ENCODE measurements at regions not wholly inside any gene's neighbourhood (a gene's known extent, or its start where the extent isn't known, plus 50 kb on each side); places are given as distances from the start of the nearest gene placed in this dataset.

- H3K4me3 ChIP-seq: no peak overlapping the region
- H3K4me1 ChIP-seq: no peaks in the 10 kb centered on the region
- no peak for DNase-seq (ENCODE audit: low spot score in 2 of 2)
- H3K36me3 ChIP-seq: no peaks in the 10 kb centered on the region
- no peak for TF ChIP-seq POLR2A (IDR thresholded peaks at IDR 0.05)
- no peak for TF ChIP-seq POLR2AphosphoS5 (IDR thresholded peaks at IDR 0.05)
- TF ChIP-seq CTCF (IDR thresholded peaks at IDR 0.05): no peak
- no peak for TF ChIP-seq EP300 (IDR thresholded peaks at IDR 0.05)
- H3K27me3 ChIP-seq: no peaks in the 10 kb centered on the region
- no peaks in the 10 kb centered on the region for H3K9me3 ChIP-seq
- no peak overlapping the region for H3K27ac ChIP-seq
- WGBS: 57% methylated on average over 2 of the region's 2 CpGs
Measured at GRCh38 chr4:181601103-181601502, 642.1 kb upstream of the TENM3 start.

GRCh38 chr4:181604546-181604945, 638.7 kb upstream of the TENM3 start:
- Histone ChIP-seq H3K4me1 (no peaks in the 10 kb centered on the region), H3K27ac (no peak overlapping the region), H3K4me3 (no peak overlapping the region), H3K27me3 (no peaks in the 10 kb centered on the region), H3K9me3 (no peaks in the 10 kb centered on the region), H3K36me3 (no peaks in the 10 kb centered on the region)
- TF ChIP-seq POLR2AphosphoS5 (IDR thresholded peaks at IDR 0.05) (no peak), EP300 (IDR thresholded peaks at IDR 0.05) (no peak), CTCF (IDR thresholded peaks at IDR 0.05) (no peak), POLR2A (IDR thresholded peaks at IDR 0.05) (no peak)
- 74% methylated on average over 4 of the region's 4 CpGs for WGBS
- DNase-seq (ENCODE audit: low spot score in 2 of 2): no peak

GRCh38 chr4:181606300-181606699, 636.9 kb upstream of the TENM3 start:
- Histone ChIP-seq H3K9me3 (no peaks in the 10 kb centered on the region), H3K27ac (no peak overlapping the region), H3K27me3 (no peaks in the 10 kb centered on the region), H3K4me3 (no peak overlapping the region), H3K4me1 (no peaks in the 10 kb centered on the region), H3K36me3 (no peaks in the 10 kb centered on the region)
- DNase-seq (ENCODE audit: low spot score in 2 of 2): no peak
- 73% methylated on average over 1 of the region's 1 CpG for WGBS
- no peak for TF ChIP-seq EP300 (IDR thresholded peaks at IDR 0.05)
- TF ChIP-seq POLR2AphosphoS5 (IDR thresholded peaks at IDR 0.05): no peak
- no peak for TF ChIP-seq CTCF (IDR thresholded peaks at IDR 0.05)
- TF ChIP-seq POLR2A (IDR thresholded peaks at IDR 0.05): no peak

GRCh38 chr4:181608181-181608580, 635.0 kb upstream of the TENM3 start:
- TF ChIP-seq POLR2A (IDR thresholded peaks at IDR 0.05) (no peak), EP300 (IDR thresholded peaks at IDR 0.05) (no peak), POLR2AphosphoS5 (IDR thresholded peaks at IDR 0.05) (no peak), CTCF (IDR thresholded peaks at IDR 0.05) (no peak)

GRCh38 chr4:181611033-181611711, 632.0 kb upstream of the TENM3 start:
- TF ChIP-seq CTCF (IDR thresholded peaks at IDR 0.05): no peak
- no peak for TF ChIP-seq EP300 (IDR thresholded peaks at IDR 0.05)
- TF ChIP-seq POLR2AphosphoS5 (IDR thresholded peaks at IDR 0.05): no peak
- Histone ChIP-seq H3K4me1 (no peaks in the 10 kb centered on the region), H3K27ac (no peak overlapping the region), H3K27me3 (no peaks in the 10 kb centered on the region), H3K9me3 (no peaks in the 10 kb centered on the region), H3K4me3 (no peak overlapping the region), H3K36me3 (no peaks in the 10 kb centered on the region)
- DNase-seq (ENCODE audit: low spot score in 2 of 2): no peak
- WGBS: 46% methylated on average over 15 of the region's 15 CpGs

More at GRCh38 chr4:181608181-181608580, 635.0 kb upstream of the TENM3 start:
- Histone ChIP-seq H3K27me3 (no peaks in the 10 kb centered on the region), H3K9me3 (no peaks in the 10 kb centered on the region), H3K27ac (no peak overlapping the region), H3K36me3 (no peaks in the 10 kb centered on the region), H3K4me3 (no peak overlapping the region), H3K4me1 (no peaks in the 10 kb centered on the region)
- DNase-seq (ENCODE audit: low spot score in 2 of 2): no peak
- 46% methylated on average over 2 of the region's 2 CpGs for WGBS
